Nephron (organoid): ENCODE measurements at regions not wholly inside any gene's neighbourhood (a gene's known extent, or its start where the extent isn't known, plus 50 kb on each side); places are given as distances from the start of the nearest gene placed in this dataset.
A peak's percentile ranks its signal among the peaks of the same experiment; 100 is the strongest.
"Not testable (repeated sequence)": the region's sequence is repeated elsewhere in the genome, so short reads cannot be mapped to it uniquely, and the experiment has no call there.

Experiments
- H3K27ac Mint-ChIP-seq, 3 experiments: 2 replicates each; pipeline ENCODE4 v1.8.0; 2020; ENCODE audit warnings: mixed read lengths in 3 of 3, mild to moderate bottlenecking in 2 of 3, moderate library complexity in 1 of 3
- H3K27me3 Mint-ChIP-seq: 2 replicates; pipeline ENCODE4 v1.8.0; 2021; ENCODE audit warnings: low read depth, mild to moderate bottlenecking, moderate library complexity, mixed read lengths
- H3K36me3 Mint-ChIP-seq: 2 replicates; pipeline ENCODE4 v1.8.0; 2020; ENCODE audit warnings: low read depth, mixed read lengths
- H3K4me1 Mint-ChIP-seq: 2 replicates; pipeline ENCODE4 v1.8.0; 2020; ENCODE audit warnings: mixed read lengths
- H3K4me3 Mint-ChIP-seq, 3 experiments: 2 replicates each; pipeline ENCODE4 v1.8.0; 2020; ENCODE audit warnings: mild to moderate bottlenecking in 3 of 3, mixed read lengths in 3 of 3, moderate library complexity in 2 of 3
- H3K9me3 Mint-ChIP-seq: 2 replicates; pipeline ENCODE4 v1.8.0; 2020; ENCODE audit warnings: mixed read lengths
- TF ChIP-seq, protein P1 (sequence below), 3 experiments: fragments of 200-600 bp; sonication (generic); IDR thresholded peaks; one replicate each; pipeline ENCODE4 v1.5.0; 2021; ENCODE audit warnings: antibody characterized with exemption in 3 of 3; ENCODE audit not compliant: unreplicated experiment in 3 of 3

DNA sequence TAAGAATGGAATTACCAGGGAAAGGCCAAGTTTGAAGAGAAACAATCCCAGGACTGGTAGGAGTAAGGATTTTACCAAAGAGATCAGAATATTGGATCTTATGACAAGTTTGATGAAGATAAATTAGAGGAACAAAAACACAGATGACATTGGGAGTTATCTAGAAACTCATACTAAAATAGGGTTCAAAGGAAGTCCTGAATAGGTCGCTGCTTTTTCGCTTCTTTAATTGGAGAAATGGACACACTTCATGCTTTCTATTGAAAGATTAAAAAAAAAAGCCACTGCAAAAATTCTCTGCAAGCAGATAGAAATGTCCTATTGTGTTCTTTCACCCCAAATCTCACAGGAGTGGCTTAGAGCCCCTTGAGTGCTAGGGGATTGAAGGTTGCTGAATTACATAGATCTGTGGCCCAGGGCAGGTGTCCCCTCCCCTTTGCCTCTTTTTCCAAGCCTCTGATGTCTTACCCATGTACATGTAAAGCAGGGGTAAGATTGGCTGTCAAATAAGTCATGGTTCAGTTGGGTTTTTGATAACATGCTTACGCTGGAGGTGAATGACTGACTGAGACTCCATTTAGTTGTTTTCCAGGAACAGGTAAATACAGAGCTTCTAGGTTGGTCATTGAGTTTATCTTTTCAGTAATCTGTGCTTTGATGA is 152.0 kb downstream of the OR13A1 start:
- TF ChIP-seq, protein P1, sequence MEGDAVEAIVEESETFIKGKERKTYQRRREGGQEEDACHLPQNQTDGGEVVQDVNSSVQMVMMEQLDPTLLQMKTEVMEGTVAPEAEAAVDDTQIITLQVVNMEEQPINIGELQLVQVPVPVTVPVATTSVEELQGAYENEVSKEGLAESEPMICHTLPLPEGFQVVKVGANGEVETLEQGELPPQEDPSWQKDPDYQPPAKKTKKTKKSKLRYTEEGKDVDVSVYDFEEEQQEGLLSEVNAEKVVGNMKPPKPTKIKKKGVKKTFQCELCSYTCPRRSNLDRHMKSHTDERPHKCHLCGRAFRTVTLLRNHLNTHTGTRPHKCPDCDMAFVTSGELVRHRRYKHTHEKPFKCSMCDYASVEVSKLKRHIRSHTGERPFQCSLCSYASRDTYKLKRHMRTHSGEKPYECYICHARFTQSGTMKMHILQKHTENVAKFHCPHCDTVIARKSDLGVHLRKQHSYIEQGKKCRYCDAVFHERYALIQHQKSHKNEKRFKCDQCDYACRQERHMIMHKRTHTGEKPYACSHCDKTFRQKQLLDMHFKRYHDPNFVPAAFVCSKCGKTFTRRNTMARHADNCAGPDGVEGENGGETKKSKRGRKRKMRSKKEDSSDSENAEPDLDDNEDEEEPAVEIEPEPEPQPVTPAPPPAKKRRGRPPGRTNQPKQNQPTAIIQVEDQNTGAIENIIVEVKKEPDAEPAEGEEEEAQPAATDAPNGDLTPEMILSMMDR (IDR thresholded peaks at IDR 0.05; ENCODE audit: unreplicated experiment in 3 of 3), result no peak
- H3K36me3 Mint-ChIP-seq, result no peaks in the 10 kb centered on the region
- H3K4me3 Mint-ChIP-seq, result no peak overlapping the region
- H3K27me3 Mint-ChIP-seq, result peaks cover 3% of the 10 kb centered on the region
- no peak overlapping the region for H3K27ac Mint-ChIP-seq
- no peaks in the 10 kb centered on the region for H3K4me1 Mint-ChIP-seq
- no peaks in the 10 kb centered on the region for H3K9me3 Mint-ChIP-seq

DNA sequence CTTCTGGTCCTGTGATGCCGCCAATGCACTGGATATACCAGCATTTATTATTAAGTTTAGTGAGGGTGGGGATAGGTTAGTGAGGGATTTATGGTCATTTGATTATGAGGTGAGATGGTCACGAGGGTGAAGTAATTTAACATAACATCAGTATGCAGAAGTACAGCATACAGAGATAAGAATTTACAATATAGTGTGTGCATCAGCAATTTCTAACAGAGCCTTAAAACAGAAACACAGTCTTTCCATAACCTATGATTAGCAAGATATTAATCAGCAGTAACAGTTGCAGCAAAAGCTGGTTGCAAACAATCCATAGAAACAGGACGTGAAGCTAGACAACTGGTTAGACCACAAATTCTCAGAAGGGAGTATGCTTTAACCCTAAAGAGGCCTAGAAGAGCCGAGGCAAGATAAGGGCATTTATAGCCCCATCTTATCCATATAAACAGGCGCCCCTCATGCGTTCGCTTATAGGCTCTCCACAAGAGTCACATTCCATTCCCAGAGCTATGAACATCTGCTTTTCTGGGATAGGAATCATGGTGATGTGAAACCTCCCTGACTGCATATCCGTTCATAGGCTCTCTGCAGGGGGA is 139.8 kb downstream of the OR13A1 start:
- Mint-ChIP-seq H3K4me3 (peak overlapping the region in 1 of 3 experiments; percentile 13), H3K27ac (peak overlapping the region; percentile 14 to 92 (median 40)), H3K4me1 (peaks cover 31% of the 10 kb centered on the region)
- H3K36me3 Mint-ChIP-seq, H3K27me3 Mint-ChIP-seq, H3K9me3 Mint-ChIP-seq: not testable (repeated sequence)

DNA sequence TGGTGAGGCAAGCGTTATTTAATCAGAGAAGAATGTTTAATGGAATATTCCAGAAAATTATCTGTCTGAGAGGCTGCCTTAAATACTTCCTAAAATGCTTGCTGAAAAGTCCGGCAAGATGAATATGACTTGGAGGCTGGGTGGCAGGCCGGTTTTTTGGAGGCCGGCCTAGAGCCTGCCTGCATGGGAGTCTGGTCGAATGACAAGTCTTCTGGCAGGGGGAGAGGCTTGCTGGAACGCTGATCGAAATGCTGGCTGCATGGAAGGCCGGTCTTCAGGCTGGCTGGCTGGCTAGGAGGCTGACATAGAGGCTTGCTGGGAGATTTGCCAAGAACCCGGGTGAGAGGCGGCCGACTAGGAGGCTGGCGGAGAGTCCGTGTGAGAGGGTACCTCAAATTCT is 135.7 kb downstream of the OR13A1 start:
- Mint-ChIP-seq H3K9me3 (no peaks in the 10 kb centered on the region), H3K27ac (peak overlapping the region; percentile 38 to 94 (median 80)), H3K36me3 (no peaks in the 10 kb centered on the region)

DNA sequence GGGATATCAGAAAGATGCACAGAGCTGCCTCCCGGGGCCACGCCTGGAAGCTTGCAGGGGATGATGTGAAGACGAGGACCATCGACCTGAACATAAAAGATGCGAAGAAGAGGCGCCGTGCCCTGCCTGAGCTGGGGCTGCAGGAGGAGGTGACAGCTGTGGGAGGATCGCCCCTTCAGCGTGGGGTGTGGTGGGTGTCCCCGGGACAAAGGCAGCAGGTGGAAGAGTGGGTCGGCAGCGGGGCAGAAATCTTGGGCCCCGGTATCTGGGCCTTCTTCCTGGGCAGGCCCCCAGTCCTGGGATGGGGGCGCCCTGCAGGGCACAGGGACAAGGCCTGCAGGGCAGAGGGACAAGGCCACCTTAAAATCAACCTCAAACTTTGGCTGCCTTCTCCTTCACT is 134.9 kb downstream of the OR13A1 start:
- H3K27ac Mint-ChIP-seq, result peak overlapping the region in 2 of 3 experiments; percentile 80 to 94
- H3K4me1 Mint-ChIP-seq, result peaks cover 34% of the 10 kb centered on the region
- TF ChIP-seq, protein P1 (IDR thresholded peaks at IDR 0.05; ENCODE audit: unreplicated experiment in 3 of 3), result no peak
- no peak overlapping the region for H3K4me3 Mint-ChIP-seq
- H3K9me3 Mint-ChIP-seq, result no peaks in the 10 kb centered on the region
- H3K36me3 Mint-ChIP-seq, result no peaks in the 10 kb centered on the region
- no peaks in the 10 kb centered on the region for H3K27me3 Mint-ChIP-seq

More for the DNA sequence above, 135.7 kb downstream of the OR13A1 start:
- Mint-ChIP-seq H3K4me3 (no peak overlapping the region), H3K4me1 (peaks cover 38% of the 10 kb centered on the region), H3K27me3 (no peaks in the 10 kb centered on the region)
- TF ChIP-seq, protein P1 (IDR thresholded peaks at IDR 0.05; ENCODE audit: unreplicated experiment in 3 of 3), result no peak

DNA sequence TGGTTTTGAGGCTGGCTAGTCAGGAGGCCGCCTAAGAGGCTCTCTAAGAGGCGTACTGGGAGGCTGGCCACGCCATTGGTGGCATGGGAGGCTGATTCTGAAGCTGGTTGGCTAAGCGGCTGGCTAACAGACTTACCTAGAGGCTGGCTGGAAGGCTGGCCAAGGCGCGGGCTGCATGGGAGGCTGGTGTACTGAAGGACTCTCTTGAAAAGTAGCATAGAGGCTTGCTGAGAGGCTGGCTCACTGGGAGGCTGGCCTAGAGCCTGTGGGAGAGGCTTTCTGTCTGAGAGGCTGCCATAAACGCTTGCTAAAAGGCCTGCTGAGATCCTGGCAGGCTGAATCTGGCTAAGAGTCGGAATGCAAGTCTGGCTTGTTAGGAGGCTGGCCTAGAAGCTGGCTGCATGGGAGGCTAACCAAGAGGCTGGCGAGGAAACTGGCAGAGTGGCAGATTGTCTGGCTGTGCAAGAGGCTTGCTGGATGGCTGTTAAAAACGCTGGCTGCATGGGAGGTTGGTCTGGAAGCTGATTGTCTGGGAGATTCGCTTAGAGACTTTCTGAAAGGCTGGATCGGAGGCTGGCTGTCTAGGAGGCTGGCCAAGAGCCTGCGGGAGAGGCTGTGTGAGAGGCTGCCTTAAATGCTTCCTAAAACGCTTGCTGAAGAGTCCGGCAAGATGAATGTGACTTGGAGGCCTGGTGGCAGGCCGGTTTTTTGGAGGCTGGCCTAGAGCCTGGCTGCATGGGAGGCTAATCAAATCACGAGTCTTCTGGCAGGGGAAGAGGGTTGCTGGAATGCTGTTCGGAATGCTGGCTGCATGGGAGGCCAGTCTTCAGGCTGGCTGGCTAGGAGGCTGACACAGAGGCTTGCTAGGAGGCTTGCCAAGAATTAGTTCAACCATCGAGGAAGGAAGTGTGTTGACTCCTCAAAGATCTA is 134.2 kb downstream of the OR13A1 start:
- Mint-ChIP-seq H3K4me1 (peaks cover 29% of the 10 kb centered on the region), H3K36me3 (no peaks in the 10 kb centered on the region), H3K9me3 (no peaks in the 10 kb centered on the region), H3K27me3 (no peaks in the 10 kb centered on the region), H3K4me3 (peak overlapping the region in 1 of 3 experiments; percentile 4), H3K27ac (peak overlapping the region in 2 of 3 experiments; percentile 80 to 89)
- TF ChIP-seq, protein P1 (IDR thresholded peaks at IDR 0.05; ENCODE audit: unreplicated experiment in 3 of 3), result no peak

DNA sequence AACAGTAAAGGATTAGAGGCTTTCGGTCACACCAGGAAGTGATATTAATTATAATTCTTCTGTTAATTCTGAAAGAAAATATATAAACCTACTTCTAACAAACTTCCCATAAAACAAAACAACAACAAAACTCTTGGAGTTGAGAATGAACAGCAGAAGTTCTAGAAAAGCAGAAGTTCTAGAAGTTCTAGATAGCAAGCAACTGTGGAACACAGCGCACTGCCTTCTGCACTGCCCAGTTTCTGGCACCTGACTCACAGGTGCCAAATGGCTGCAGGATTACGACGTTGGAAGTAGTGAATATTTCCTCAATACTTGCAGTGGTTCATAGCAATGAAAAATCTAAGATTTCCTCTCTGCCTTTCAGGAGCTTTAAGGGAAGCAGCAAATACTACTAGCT is 132.2 kb downstream of the OR13A1 start:
- TF ChIP-seq, protein P1 (IDR thresholded peaks at IDR 0.05; ENCODE audit: unreplicated experiment in 3 of 3), result no peak
- Mint-ChIP-seq H3K27me3 (no peaks in the 10 kb centered on the region), H3K4me1 (peaks cover 19% of the 10 kb centered on the region), H3K9me3 (no peaks in the 10 kb centered on the region), H3K36me3 (no peaks in the 10 kb centered on the region), H3K27ac (no peak overlapping the region), H3K4me3 (no peak overlapping the region)
